B cell (primary cell): ENCODE measurements at regions not wholly inside any gene's neighbourhood (a gene's known extent, or its start where the extent isn't known, plus 50 kb on each side); places are given as distances from the start of the nearest gene placed in this dataset.

Source experiments
- ATAC-seq: fragments of 200-7000 bp; cut with Tn5 transposase; one replicate; pipeline ENCODE4 v1.10.0; 2021; ENCODE audit warnings: low read depth, mild to moderate bottlenecking, moderate number of reproducible peaks, moderate library complexity
- CTCF ChIA-PET: fragments of 350-600 bp; sonication (Branson Sonifier 250); formaldehyde crosslinking; loops from one replicate; lab custom pipeline; 2021; ENCODE audit warnings: antibody characterized with exemption, inconsistent platforms; lab: Charles Lee
- POLR2A ChIA-PET: fragments of 350-600 bp; sonication (Branson Sonifier 250); formaldehyde crosslinking; loops from one replicate; lab custom pipeline; 2021; ENCODE audit warnings: antibody characterized with exemption; lab: Charles Lee
- DNase-seq: peaks from one replicate; pipeline ENCODE4 v3.0.0; 2013
- H2AFZ ChIP-seq: 2 replicates; pipeline ENCODE4 v1.6.1; 2012; ENCODE audit warnings: mild to moderate bottlenecking, low read depth, low read length; ENCODE audit not compliant: insufficient read depth, poor library complexity, severe bottlenecking
- H3K27ac ChIP-seq, 2 donors: 1 replicate in 1 of 2; 2 replicates in 1 of 2; pipeline ENCODE4 v1.5.1; 2012 to 2013; ENCODE audit warnings: low read length in 2 of 2, mild to moderate bottlenecking in 2 of 2, moderate library complexity in 1 of 2
- H3K27me3 ChIP-seq, 4 experiments: fragments of 200-600 bp in 1 of 4; sonication (generic) in 1 of 4; replicated peaks in 1 of 4; 1 replicate in 2 of 4; 2 replicates in 2 of 4; pipeline versions ENCODE4 v1.6.1 to v1.7.0; 2013 to 2016; ENCODE audit warnings: low read length in 3 of 4, mild to moderate bottlenecking in 2 of 4, mixed read lengths in 1 of 4, moderate library complexity in 1 of 4; ENCODE audit not compliant: insufficient read depth in 4 of 4, control insufficient read depth in 3 of 4; ENCODE audit errors: control extremely low read depth in 1 of 4
- H3K36me3 ChIP-seq, 2 experiments: replicated peaks in 1 of 2; 1 replicate in 1 of 2; 2 replicates in 1 of 2; pipeline versions ENCODE4 v1.6.1 to v1.7.1; 2013; ENCODE audit warnings: low read length in 1 of 2; ENCODE audit not compliant: insufficient read depth in 2 of 2, control insufficient read depth in 1 of 2; ENCODE audit errors: control extremely low read depth in 1 of 2, extremely low read depth in 1 of 2
- H3K4me1 ChIP-seq, 2 donors: fragments of 200-600 bp in 1 of 2; sonication (generic) in 1 of 2; 1 replicate in 1 of 2; 2 replicates in 1 of 2; pipeline versions ENCODE4 v1.5.1 to v1.6.1; 2013 to 2017; ENCODE audit warnings: low read length in 2 of 2; ENCODE audit not compliant: control insufficient read depth in 2 of 2, insufficient read depth in 2 of 2
- H3K4me2 ChIP-seq: replicated peaks from 2 replicates; pipeline ENCODE3; 2012; ENCODE audit warnings: mild to moderate bottlenecking, low read depth, low read length; ENCODE audit not compliant: poor library complexity, severe bottlenecking
- H3K4me3 ChIP-seq, 5 experiments: fragments of 200-600 bp in 1 of 5; sonication (generic) in 1 of 5; 1 replicate in 3 of 5; 2 replicates in 2 of 5; pipeline versions ENCODE4 v1.5.1 to v1.7.0; 2011 to 2016; ENCODE audit warnings: low read length in 4 of 5, mild to moderate bottlenecking in 4 of 5, low read depth in 2 of 5, control low read depth in 1 of 5, moderate library complexity in 1 of 5; ENCODE audit not compliant: insufficient read depth in 1 of 5; ENCODE audit errors: control extremely low read depth in 1 of 5, extremely low read depth in 1 of 5
- H3K79me2 ChIP-seq: fragments of 200-600 bp; sonication (generic); one replicate; pipeline ENCODE4 v1.6.0; 2016; ENCODE audit warnings: low read length; ENCODE audit not compliant: control insufficient read depth, insufficient read depth
- H3K9ac ChIP-seq: fragments of 200-600 bp; sonication (generic); 2 replicates; pipeline ENCODE4 v1.6.1; 2017; ENCODE audit warnings: mild to moderate bottlenecking, low read length, moderate library complexity
- H3K9me3 ChIP-seq, 3 donors: one replicate each; pipeline versions ENCODE4 v1.6.1 to v1.7.1; 2013; ENCODE audit warnings: low read length in 2 of 3; ENCODE audit not compliant: control insufficient read depth in 2 of 3, insufficient read depth in 1 of 3; ENCODE audit errors: control extremely low read depth in 1 of 3
- H4K20me1 ChIP-seq: 2 replicates; pipeline ENCODE4 v1.6.0; 2012; ENCODE audit warnings: mild to moderate bottlenecking, low read length; ENCODE audit not compliant: insufficient read depth, control insufficient read depth, poor library complexity, severe bottlenecking
- H3K27ac Mint-ChIP-seq: one replicate; pipeline ENCODE4 v1.8.0; 2021; ENCODE audit warnings: mixed read lengths
- H3K27me3 Mint-ChIP-seq: one replicate; pipeline ENCODE4 v1.8.0; 2021; ENCODE audit warnings: mixed read lengths
- H3K4me1 Mint-ChIP-seq: one replicate; pipeline ENCODE4 v1.8.0; 2021; ENCODE audit warnings: mixed read lengths
- H3K4me3 Mint-ChIP-seq: one replicate; pipeline ENCODE4 v1.8.0; 2021; ENCODE audit warnings: mixed read lengths
- H3K9me3 Mint-ChIP-seq: one replicate; pipeline ENCODE4 v1.8.0; 2022; ENCODE audit warnings: mixed read lengths; ENCODE audit not compliant: insufficient read depth
- EZH2 ChIP-seq: IDR thresholded peaks from 2 replicates; pipeline ENCODE4 v1.6.1; 2012; ENCODE audit warnings: borderline replicate concordance, low read depth, mild to moderate bottlenecking, moderate library complexity, low read length; ENCODE audit not compliant: insufficient read depth, poor library complexity, severe bottlenecking
- whole genome bisulfite sequencing: methylation state at CpG from one replicate; pipeline ENCODE4 v1.1.5; 2013; ENCODE audit warnings: missing lambda C conversion rate; ENCODE audit not compliant: insufficient coverage; 5-methylcytosine and 5-hydroxymethylcytosine counted together
- intact Hi-C: fragments of 100-400 bp; cut with micrococcal nuclease; formaldehyde crosslinking; loops from one replicate; pipeline ENCODE4 v1.10.0; 2022
- TF ChIP-seq, protein P1 (sequence below): fragments of 200-600 bp; IDR thresholded peaks from one replicate; pipeline ENCODE4 v1.8.0; 2022; ENCODE audit warnings: antibody characterized with exemption, mild to moderate bottlenecking

GRCh38 chr2:235343156-235343774 lies 150.6 kb upstream of the AGAP1 start:
- Mint-ChIP-seq H3K9me3 (peaks cover 2% of the 10 kb centered on the region), H3K4me1 (no peaks in the 10 kb centered on the region), H3K4me3 (no peak overlapping the region), H3K27me3 (peaks cover 3% of the 10 kb centered on the region), H3K27ac (no peak overlapping the region)
- ChIA-PET POLR2A (no interaction called here), CTCF (no interaction called here)
- no peak for DNase-seq
- Histone ChIP-seq H3K27me3 (no peaks in the 10 kb centered on the region), H3K4me1 (no peaks in the 10 kb centered on the region), H3K36me3 (no peaks in the 10 kb centered on the region), H2AFZ (no peak overlapping the region), H3K9ac (no peak overlapping the region), H3K4me2 (no peak overlapping the region), H3K27ac (no peak overlapping the region), H4K20me1 (no peaks in the 10 kb centered on the region), H3K4me3 (no peak overlapping the region), H3K79me2 (no peaks in the 10 kb centered on the region), H3K9me3 (peaks cover 0 to 26% (median 0%) of the 10 kb centered on the region in 3 donors)
- no peak for ATAC-seq
- intact Hi-C loops = no loop called here
- TF ChIP-seq, protein P1, sequence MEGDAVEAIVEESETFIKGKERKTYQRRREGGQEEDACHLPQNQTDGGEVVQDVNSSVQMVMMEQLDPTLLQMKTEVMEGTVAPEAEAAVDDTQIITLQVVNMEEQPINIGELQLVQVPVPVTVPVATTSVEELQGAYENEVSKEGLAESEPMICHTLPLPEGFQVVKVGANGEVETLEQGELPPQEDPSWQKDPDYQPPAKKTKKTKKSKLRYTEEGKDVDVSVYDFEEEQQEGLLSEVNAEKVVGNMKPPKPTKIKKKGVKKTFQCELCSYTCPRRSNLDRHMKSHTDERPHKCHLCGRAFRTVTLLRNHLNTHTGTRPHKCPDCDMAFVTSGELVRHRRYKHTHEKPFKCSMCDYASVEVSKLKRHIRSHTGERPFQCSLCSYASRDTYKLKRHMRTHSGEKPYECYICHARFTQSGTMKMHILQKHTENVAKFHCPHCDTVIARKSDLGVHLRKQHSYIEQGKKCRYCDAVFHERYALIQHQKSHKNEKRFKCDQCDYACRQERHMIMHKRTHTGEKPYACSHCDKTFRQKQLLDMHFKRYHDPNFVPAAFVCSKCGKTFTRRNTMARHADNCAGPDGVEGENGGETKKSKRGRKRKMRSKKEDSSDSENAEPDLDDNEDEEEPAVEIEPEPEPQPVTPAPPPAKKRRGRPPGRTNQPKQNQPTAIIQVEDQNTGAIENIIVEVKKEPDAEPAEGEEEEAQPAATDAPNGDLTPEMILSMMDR = no peak
- no peak for TF ChIP-seq EZH2
- 78% methylated on average over 8 of the region's 9 CpGs for WGBS

GRCh38 chr2:235343869-235344268 lies 150.0 kb upstream of the AGAP1 start:
- ATAC-seq (no peak), DNase-seq (no peak)
- Histone ChIP-seq H3K4me3 (no peak overlapping the region), H3K9me3 (peaks cover 0 to 26% (median 0%) of the 10 kb centered on the region in 3 donors), H3K79me2 (no peaks in the 10 kb centered on the region), H4K20me1 (no peaks in the 10 kb centered on the region), H2AFZ (no peak overlapping the region), H3K27ac (no peak overlapping the region), H3K9ac (no peak overlapping the region), H3K4me1 (no peaks in the 10 kb centered on the region), H3K36me3 (no peaks in the 10 kb centered on the region), H3K4me2 (no peak overlapping the region), H3K27me3 (no peaks in the 10 kb centered on the region)
- POLR2A ChIA-PET = no interaction called here
- WGBS = 84% methylated on average over 10 of the region's 10 CpGs
- H3K4me1 Mint-ChIP-seq = no peaks in the 10 kb centered on the region
- CTCF ChIA-PET = no interaction called here
- no peak for TF ChIP-seq EZH2
- TF ChIP-seq, protein P1 = no peak
- no peaks in the 10 kb centered on the region for H3K9me3 Mint-ChIP-seq
- H3K27ac Mint-ChIP-seq = no peak overlapping the region
- intact Hi-C loops = no loop called here
- peaks cover 3% of the 10 kb centered on the region for H3K27me3 Mint-ChIP-seq
- no peak overlapping the region for H3K4me3 Mint-ChIP-seq
